ENCODE measurements at regions not wholly inside any gene's neighbourhood (a gene's known extent, or its start where the extent isn't known, plus 50 kb on each side); places are given as distances from the start of the nearest gene placed in this dataset.

DNA sequence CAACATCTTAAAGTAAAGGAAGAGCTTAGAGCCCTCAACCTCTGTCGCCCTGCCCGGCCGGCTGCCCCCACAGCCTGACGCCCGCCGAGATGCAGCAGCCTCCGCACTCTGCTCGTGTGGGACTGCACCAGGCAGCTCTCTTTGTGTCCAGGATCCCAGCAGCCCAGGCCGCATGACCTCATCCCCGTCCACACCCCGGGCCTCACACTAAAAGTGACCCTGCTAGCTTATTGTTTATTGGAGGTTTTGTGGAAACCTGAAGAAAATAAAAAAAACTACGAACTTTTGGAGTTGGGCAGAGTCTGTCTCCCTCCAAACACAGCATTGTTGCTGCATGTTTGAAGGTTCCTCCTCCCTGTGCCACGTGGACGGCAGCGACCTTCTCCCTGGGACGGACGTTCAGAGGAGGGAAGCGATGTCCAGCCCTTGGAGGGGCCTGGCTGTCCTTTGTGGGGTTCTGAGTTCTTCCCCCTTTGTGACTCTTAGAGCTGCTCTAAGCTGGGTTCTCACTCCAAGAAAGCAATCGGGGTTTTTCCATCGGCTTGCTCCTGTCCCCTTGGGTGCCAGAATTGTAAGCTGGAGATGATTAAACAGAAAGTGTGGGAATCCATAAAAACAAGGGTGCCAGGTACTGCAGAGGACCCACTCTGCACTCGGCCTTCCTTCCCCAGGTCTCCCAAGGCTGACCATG is 103.5 kb upstream of the COL5A1 start:
- H3K27me3 Mint-ChIP-seq, result peaks cover 12% of the 10 kb centered on the region
- no peak for TF ChIP-seq CTCF (conservative IDR thresholded peaks at IDR 0.05)
- H3K27ac Mint-ChIP-seq, result no peak overlapping the region
- H3K36me3 Mint-ChIP-seq, result no peaks in the 10 kb centered on the region
- H3K4me3 Mint-ChIP-seq, result no peak overlapping the region
- no peak for DNase-seq (ENCODE audit: extremely low spot score, unreplicated experiment)
- H3K4me1 Mint-ChIP-seq (ENCODE audit: unreplicated experiment), result no peaks in the 10 kb centered on the region
- H3K9me3 Mint-ChIP-seq, result no peaks in the 10 kb centered on the region

DNA sequence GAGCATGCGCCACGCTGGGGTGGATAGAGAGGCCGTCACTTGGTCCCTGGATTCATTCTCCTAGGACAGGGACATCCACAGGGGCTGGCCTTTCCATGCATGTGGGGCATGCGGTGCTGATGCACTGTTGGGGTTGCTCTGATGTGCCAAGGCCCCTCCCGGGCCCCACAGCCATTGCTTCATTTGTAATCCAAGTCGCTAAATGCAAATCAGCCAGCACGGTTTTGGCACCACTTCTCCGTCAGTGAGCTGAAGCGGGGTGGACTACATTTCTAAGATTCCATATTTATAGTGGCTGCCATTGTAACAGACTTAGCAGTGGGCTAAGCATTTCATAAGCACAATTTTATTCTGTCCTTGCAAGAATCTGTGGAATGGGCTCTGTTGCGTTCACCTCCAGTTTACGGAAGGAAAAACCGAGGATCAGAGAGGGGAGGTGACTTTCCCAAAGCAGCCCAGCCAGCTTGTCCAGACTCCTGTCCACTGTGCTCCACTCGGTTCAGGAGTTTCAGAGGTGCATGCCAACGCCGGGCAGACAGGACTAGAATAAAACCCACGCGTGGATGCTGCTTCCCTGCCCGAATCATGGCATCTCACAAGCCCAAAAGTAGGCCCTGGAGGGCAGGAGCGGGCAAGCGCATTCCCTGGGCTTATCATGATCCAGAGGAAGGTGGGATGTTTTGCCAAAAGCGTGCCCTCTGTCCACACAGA is 102.6 kb upstream of the COL5A1 start:
- no peaks in the 10 kb centered on the region for H3K9me3 Mint-ChIP-seq
- H3K4me1 Mint-ChIP-seq (ENCODE audit: unreplicated experiment), result peaks cover 4% of the 10 kb centered on the region
- no peaks in the 10 kb centered on the region for H3K36me3 Mint-ChIP-seq

DNA sequence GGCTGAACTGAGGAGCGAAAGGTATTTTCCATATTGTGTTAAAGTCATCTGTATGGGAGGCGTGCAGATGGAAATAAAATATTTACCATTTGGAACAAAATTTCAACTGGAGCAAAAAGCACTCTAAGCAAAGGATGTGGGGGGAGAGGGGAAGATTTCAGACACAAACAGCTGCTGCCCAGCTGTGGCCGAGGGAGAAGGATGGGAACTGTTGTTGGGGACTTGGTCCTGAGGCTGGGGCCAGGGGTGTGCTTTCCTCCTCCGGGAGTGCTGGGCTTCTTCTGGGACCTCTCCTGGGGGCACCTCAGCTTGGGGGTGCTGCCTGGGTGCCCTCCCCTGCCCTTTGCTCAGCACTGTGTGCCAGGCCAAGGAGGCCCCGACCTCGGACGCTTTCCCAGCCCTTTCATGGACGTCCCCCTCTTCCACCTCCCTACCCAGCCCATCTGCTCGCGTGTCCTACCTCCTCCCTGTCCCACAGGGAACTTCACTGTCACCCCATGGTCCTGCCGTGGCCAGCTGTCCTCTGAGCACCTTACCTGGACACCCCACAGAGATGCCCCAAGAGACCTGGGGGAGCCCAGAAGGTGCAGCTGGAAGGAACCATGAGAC is 101.9 kb upstream of the COL5A1 start:
- TF ChIP-seq CTCF (conservative IDR thresholded peaks at IDR 0.05), result no peak
- peaks cover 9% of the 10 kb centered on the region for H3K27me3 Mint-ChIP-seq
- H3K9me3 Mint-ChIP-seq, result no peaks in the 10 kb centered on the region
- H3K4me3 Mint-ChIP-seq, result no peak overlapping the region
- no peak for DNase-seq (ENCODE audit: extremely low spot score, unreplicated experiment)
- no peak overlapping the region for H3K27ac Mint-ChIP-seq
- H3K36me3 Mint-ChIP-seq, result no peaks in the 10 kb centered on the region
- H3K4me1 Mint-ChIP-seq (ENCODE audit: unreplicated experiment), result peaks cover 11% of the 10 kb centered on the region

More for the DNA sequence above, 102.6 kb upstream of the COL5A1 start:
- Mint-ChIP-seq H3K27ac (no peak overlapping the region), H3K4me3 (no peak overlapping the region), H3K27me3 (peaks cover 12% of the 10 kb centered on the region)
- no peak for TF ChIP-seq CTCF (conservative IDR thresholded peaks at IDR 0.05)
- DNase-seq (ENCODE audit: extremely low spot score, unreplicated experiment), result no peak

- DNase-seq (ENCODE audit: extremely low spot score, unreplicated experiment), result no peak
- no peak for TF ChIP-seq CTCF (conservative IDR thresholded peaks at IDR 0.05)
- no peaks in the 10 kb centered on the region for H3K36me3 Mint-ChIP-seq
- H3K27me3 Mint-ChIP-seq, result peaks cover 14% of the 10 kb centered on the region
- H3K4me3 Mint-ChIP-seq, result no peak overlapping the region
- H3K9me3 Mint-ChIP-seq, result no peaks in the 10 kb centered on the region
- H3K4me1 Mint-ChIP-seq (ENCODE audit: unreplicated experiment), result peaks cover 19% of the 10 kb centered on the region
- H3K27ac Mint-ChIP-seq, result no peak overlapping the region
These were observed 101.1 kb upstream of the COL5A1 start for GRCh38 chr9:134540276-134541096.

DNA sequence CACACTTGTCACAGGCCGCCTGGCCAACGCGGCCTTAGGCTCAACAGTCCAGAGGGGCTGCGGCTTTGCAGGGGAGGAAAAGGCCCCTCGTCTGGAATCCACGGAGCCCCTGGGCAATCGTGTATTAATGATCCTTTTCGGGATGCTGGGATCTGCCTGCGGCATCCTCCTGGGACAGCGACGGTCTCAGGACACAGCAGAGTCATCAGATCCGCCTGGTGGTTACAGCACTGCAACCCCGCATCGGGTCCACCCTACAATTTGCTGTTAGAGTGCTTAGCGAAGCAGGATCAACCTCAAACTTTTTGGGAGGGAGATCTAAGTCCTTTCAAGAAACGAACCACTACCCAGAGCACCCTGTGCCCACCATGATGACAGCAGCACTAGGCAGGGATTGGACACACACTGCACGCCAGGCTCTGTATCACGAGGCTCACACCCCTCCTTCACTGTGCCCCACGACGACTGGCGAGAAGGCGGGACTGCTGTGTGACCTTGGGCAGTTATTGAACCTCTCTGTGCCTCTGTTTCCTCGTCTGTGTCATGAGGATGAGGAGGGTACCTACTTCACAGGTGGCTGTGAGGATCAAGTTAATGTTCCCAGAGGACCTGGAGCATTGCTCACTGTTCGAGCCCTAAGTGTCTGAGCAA is 100.4 kb upstream of the COL5A1 start:
- H3K4me3 Mint-ChIP-seq, result no peak overlapping the region
- H3K36me3 Mint-ChIP-seq, result no peaks in the 10 kb centered on the region
- no peak overlapping the region for H3K27ac Mint-ChIP-seq
- TF ChIP-seq CTCF (conservative IDR thresholded peaks at IDR 0.05), result no peak
- no peaks in the 10 kb centered on the region for H3K9me3 Mint-ChIP-seq
- peaks cover 14% of the 10 kb centered on the region for H3K27me3 Mint-ChIP-seq
- H3K4me1 Mint-ChIP-seq (ENCODE audit: unreplicated experiment), result peaks cover 25% of the 10 kb centered on the region
- no peak for DNase-seq (ENCODE audit: extremely low spot score, unreplicated experiment)
